Sciatic nerve (tissue), 2 donors: ENCODE measurements at regions not wholly inside any gene's neighbourhood (a gene's known extent, or its start where the extent isn't known, plus 50 kb on each side); places are given as distances from the start of the nearest gene placed in this dataset.
"Not testable (repeated sequence)": the region's sequence is repeated elsewhere in the genome, so short reads cannot be mapped to it uniquely, and the experiment has no call there.

Experiments
- ATAC-seq: fragments of 200-7000 bp; cut with Tn5 transposase; one replicate; pipeline ENCODE4 v1.9.1; 2020; ENCODE audit warnings: mild to moderate bottlenecking, moderate library complexity
- DNase-seq: peaks from one replicate; pipeline ENCODE4 v3.0.0-alpha.2; 2020; ENCODE audit warnings: low spot score
- intact Hi-C: fragments of 100-400 bp; cut with DNase I; formaldehyde crosslinking; loops from one replicate; pipeline ENCODE4 v1.14.2; 2022
- donor health status: DM: no; HTN: no; CAD: no.
- donor health status: DM: no; HTN: no; CAD: no.

DNA sequence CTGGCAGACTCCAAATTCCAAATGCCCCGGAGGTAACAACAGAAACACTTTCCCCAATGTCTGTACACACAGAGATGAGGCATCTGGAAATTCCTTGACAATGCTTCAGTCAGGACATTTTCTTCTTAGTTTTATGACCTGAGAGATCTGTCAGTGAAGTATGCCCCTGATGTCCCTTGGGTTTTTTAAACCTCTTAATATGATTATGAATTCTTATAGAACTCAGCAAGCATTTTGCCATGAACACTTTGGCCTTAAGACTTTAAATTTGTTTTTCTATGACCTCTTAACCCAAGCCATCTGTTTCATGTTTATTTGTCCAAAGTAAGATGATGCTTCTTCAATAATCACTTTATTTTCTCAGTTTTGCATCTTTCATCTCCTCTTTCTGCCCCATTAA, 1206.2 kb downstream of the GATA3 start:
- no peak for ATAC-seq
- no peak for DNase-seq
- intact Hi-C loops = no loop called here

DNA sequence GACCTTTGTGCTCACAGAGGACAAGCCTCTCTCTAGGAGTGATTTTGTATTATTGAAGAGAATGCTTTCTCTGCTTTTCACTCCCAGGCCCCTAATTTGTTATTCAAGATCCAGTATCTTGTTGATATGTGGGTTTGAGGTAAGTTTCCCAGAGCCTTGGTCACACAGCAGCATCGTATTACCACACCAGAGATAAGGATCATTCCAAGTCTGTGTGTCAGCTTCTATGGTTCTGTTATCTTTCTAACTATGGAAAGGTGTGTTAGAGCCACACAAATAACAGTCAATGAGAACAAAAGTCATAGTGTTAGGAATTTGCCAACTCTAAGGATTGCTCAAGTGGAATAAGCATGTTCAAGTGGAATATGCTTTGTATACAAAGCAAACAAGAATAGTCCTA, 1208.3 kb downstream of the GATA3 start:
- no peak for ATAC-seq
- intact Hi-C loops = no loop called here
- no peak for DNase-seq

DNA sequence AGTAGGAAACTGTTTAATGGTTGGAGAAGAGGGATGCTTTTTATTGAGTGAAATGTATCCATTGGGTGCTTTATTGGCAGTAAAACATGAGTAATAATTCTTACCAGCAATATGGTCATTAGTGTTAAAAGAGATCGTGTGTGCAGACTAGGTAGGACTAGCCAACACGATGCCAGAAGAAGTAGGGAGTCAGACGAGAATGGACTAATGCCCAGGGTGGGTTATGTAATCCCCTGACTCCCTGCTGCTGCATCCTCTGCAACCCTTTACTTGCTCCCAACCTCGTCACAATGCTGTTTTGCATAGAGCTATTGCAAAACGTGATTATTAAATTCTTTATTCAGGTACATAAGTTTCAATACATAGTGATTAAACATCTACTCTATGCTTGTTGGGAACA, 1213.7 kb downstream of the GATA3 start:
- DNase-seq (no peak), ATAC-seq (no peak)
- intact Hi-C loops = no loop called here

DNA sequence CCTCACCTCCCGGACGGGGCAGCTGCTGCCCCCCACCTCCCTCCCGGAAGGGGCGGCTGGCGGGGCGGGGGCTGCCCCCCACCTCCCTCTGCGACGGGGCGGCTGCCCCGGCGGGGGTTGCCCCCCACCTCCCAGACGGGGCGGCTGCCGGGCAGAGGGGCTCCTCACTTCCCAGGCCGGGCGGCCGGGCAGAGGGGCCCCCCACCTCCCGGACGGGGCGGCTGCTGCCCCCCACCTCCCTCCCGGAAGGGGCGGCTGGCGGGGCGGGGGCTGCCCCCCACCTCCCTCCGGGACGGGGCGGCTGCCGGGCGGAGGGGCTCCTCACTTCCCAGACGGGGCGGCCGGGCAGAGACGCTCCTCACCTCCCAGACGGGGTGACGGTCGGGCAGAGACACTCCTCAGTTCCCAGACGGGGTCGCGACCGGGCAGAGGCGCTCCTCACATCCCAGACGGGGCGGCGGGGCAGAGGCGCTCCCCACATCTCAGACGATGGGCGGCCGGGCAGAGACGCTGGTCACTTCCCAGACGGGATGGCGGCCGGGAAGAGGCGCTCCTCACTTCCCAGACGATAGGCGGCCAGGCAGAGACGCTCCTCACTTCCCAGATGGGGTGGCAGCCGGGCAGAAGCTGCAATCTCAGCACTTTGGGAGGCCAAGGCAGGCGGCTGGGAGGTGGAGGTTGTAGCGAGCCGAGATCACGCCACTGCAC, 1218.8 kb downstream of the GATA3 start:
- ATAC-seq, intact Hi-C loops, DNase-seq: not testable (repeated sequence)

DNA sequence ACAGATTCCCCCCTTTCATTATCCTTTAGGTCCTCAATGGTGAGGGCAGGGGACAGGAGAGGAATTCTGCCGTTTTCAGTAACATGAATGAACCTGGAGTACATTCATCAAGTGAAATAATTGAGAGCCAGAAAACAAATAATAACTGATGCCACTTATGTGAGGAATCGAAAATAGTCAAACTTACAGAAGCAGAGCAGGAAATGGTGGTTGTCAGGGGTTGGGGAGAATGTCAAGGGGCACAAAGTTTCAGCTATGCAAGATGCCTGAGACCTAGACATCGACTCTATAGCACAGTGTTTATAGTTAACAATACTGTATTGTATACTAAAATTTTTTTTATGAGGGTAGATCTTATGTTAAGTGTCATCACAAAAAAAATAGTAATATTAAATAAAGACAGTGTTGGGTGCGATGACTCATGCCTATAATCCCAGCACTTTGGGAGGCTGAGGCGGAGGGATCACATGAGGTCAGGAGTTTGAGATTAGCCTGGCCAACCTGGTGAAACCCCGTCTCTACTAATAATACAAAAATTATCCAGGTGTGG, 1219.8 kb downstream of the GATA3 start:
- no peak for DNase-seq
- no peak for ATAC-seq

DNA sequence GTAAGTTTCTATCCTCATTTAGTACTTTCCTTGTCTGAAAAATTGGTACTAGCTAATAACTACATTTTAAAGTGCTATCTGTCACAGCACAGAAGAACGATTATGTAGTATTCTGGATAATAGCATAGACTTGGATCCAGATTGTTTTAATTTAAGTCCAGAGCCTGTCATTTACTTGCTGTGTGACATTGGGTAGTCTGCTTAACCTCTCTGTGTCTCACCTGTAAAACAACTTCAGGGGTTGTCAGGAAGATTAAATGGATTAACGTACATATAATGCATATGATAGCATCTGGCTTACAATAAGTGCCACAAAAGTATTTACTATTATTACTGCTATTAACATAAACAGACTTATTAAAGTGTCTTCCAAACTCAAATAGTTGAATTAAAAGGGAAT, 1221.4 kb downstream of the GATA3 start:
- DNase-seq (no peak), ATAC-seq (no peak)
- intact Hi-C loops = no loop called here

More for the DNA sequence above, 1219.8 kb downstream of the GATA3 start:
- intact Hi-C loops = no loop called here

DNA sequence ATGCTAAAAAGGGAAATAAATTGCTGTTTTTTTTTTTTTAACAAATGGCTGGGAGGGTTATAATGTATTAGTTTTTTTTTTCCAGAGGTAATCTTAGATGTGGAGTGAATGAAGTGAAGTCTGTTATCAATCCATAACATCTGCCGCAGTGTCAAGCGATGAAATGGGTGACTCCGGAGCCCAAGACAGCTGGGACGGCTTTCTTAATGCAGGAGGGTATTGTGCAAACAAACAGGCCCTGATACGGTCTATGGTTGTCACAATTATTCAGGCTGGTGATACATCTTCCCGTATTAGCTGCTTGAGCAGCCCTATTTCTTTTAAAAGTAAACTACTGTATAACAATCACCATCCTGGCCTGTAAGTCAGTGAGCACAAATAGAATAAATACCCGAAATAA, 1231.2 kb downstream of the GATA3 start:
- no peak for ATAC-seq
- intact Hi-C loops = no loop called here
- no peak for DNase-seq

DNA sequence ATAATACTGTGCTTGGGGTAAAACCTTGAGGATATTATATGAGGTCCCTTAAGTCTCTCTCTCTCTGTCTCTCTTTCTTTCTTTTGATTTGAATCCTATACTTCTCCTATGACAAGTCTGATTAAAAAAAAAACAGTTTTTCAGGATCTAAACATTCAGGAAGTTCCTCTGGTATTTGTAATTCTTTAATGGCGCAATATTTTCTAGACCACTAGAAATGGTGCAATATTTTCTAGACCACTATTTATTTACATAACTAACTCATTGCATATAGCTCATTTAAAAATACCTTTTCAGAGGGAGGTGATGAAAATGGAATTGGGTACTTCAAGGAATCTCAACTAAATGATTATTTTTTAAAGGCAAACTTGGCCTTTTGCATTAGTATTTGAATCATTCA, 1235.3 kb downstream of the GATA3 start:
- DNase-seq = no peak
- ATAC-seq = no peak
- intact Hi-C loops = no loop called here

DNA sequence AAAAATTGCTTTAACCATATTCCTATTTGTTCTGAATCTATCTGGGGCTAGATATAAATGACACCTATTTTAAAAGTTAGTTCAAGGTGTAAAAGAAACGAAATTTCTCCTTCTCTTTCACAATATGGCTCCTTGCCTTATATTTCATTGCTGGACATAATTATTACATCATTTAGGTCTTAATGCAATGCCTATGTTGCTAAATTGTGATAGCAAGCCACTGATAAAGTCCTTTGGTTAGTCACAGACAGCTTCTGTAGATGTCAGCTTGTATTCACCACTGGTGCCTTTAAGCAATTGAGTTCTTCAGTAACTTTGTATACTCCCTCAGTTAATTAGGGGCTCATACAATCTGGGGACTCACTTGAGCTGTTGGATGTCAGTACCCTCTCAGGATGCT, 1236.6 kb downstream of the GATA3 start:
- no peak for ATAC-seq
- intact Hi-C loops = no loop called here

DNA sequence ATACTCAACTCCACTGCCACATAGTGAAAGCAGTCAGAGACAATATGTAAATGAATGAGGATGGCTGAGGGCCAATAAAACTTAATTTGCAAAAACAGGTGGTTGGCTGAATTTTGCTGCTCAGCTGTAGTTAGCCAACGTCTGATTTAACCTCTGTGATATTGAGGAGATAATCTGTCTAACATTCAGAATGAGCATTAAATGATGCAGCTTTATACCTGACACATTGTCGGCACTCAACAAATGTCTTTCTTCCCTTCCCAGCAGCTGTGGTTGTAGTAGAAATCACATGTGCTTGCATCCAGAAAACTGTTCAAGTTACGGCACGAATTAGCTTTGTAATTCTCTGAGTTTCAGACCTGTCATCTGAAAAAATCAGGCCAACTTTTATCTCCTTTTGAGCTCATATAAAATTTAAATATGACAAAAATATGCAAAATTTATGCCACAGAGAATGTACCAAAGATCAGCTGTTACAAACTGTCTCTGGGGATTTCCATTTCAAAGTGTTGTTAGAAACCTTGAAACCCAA, 1239.7 kb downstream of the GATA3 start:
- ATAC-seq (no peak), DNase-seq (no peak)
- intact Hi-C loops = no loop called here

More for the DNA sequence above, 1236.6 kb downstream of the GATA3 start:
- no peak for DNase-seq

DNA sequence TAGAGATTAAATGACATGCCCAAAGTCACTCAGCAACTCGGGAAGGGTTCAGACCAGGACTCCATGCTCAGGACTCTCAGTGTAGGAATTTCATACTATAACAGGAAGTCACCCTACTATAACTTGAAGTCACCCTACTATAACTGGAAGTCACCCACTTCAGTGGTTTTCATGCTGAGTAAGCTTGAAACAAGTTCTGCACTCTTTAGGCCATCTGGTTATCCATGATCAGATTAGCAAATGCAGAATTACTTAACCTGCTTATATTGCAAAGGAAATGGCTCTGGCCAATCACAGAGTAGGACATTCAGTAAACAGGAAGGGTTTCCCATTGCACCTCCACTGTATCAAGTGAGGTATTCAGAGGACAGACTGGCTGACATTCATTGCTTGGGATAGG, 1240.4 kb downstream of the GATA3 start:
- intact Hi-C loops = no loop called here
- no peak for ATAC-seq
- no peak for DNase-seq

DNA sequence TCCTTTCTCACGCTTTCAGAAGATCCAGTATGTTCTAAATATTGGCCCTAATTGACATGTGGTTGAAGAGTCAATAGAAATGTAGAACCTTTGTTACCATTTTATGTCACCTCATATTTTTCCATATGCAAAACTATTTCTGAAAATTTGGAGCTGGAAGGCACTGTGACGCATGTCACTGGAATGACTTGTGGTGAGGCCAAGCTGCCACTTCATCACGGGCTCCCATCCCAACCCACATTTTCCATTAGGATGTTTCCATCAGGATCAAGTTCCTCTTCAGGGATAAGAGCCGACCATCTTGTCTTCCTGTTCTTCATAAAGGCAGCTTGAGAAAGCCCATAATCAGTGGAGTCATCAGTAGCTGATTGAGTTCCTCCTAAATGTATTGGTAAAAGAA, 1241.7 kb downstream of the GATA3 start:
- intact Hi-C loops = no loop called here
- no peak for DNase-seq
- no peak for ATAC-seq

DNA sequence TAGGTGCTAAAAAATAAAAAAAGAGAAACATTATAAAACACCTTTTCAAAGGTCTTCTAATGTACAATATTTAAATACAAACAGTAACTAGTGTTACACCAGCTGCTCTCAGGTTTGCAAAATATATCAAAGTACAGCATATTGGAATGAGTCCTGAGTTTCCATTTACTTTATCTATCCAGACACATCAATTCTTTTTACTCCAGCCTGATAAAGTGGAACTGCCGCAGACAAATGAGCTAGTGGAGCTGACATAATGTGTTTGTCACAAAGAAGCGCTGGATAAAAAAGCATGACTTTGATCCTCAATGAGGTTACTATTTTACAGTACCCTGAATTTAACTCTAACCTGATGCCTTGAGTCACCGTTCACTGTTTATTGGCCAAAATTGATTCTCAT, 1243.1 kb downstream of the GATA3 start:
- ATAC-seq = no peak
- intact Hi-C loops = no loop called here
- no peak for DNase-seq

DNA sequence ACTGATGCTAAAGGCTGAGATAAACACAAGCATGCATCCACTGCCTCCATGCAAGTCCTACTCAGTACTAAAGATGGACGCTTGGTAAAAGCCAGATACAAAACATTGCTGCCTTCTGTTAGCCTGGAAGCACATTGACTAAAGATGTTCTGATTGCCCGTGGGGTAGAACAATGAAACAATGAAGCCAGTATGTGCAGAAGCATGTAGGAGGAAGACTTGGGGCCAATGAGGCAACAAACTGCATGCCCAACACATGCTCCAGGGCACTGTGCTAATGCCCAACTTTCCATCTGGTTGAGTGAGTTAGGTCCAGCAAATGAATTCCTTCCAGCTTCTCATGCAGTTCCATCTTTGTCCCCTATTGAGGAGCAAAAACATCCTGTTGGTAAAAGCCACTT, 1245.5 kb downstream of the GATA3 start:
- ATAC-seq = peak; percentile 24
- DNase-seq = no peak
- intact Hi-C loops = loop anchor here (10.0 kb wide), 1 partner anchor 1775 kb away; no protein-coding TSS in a partner anchor

DNA sequence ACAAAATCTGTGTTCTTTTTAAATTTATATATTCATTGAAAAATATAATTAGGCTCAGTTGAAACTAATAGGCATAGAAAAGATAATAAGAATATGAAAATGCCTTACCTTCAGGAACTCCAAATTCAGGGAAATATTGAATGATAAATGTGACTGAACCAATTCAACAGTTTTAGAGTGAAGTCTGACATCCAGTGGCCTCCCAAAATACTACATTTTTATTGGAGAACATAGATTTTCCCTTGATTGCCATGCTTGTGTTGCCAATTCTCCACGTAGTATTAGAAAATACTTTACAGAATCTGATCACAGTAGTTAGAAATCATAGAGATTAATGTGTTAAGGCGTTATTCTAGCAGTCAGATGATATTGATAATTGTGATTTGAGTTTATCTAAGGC, 1246.7 kb downstream of the GATA3 start:
- intact Hi-C loops = loop anchor here (10.0 kb wide), 1 partner anchor 1776 kb away; no protein-coding TSS in a partner anchor
- DNase-seq (no peak), ATAC-seq (no peak)

DNA sequence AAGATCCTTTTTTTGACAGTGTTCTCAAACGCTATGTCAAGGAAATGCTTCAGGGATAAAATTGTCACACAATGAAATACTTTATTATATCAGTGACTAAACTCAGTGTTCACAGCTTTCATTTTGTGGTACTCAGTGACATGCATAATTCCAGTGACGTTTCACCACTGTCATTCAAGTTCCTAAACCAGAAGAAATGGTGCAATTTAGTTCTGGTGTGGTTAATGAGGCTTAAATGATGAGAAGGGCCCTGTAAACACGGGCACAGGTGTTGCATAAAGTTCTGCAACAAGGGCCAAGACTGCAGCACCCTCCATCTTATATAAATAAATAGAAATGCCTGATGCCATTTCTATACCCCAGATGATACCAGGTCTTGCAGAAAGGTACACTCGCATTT, 1247.1 kb downstream of the GATA3 start:
- intact Hi-C loops = loop anchor here (10.0 kb wide), 1 partner anchor 1777 kb away; no protein-coding TSS in a partner anchor
- DNase-seq = no peak
- ATAC-seq = no peak

DNA sequence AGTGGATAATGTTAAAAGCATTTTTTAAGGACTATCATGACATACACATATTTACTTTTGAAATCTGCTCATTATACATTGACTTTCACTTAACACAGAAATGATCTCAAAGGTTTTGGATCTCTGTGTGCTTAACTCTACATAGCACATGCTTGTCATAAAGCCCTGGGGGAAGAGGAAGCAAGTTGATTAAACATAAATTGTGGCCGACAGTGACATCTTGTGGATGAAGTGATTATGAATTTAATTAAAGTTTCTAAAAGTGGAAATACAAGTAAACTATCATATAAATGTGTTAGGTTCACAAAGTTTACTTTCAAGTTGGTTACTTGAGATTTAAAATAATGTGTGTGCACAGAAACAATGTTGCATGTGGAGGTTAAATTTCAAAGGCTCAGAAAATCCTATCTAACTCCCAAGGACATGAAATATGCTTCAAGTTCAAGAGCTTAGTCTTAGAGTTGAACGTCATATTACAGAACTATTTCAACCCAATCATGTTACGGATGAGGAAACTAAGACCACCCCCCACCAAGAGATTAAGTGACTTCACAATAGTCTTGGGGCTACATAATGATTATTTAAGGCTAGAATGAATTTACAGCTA, 1247.8 kb downstream of the GATA3 start:
- intact Hi-C loops = loop anchor here (10.0 kb wide), 1 partner anchor 1777 kb away; no protein-coding TSS in a partner anchor
- no peak for ATAC-seq
- no peak for DNase-seq

DNA sequence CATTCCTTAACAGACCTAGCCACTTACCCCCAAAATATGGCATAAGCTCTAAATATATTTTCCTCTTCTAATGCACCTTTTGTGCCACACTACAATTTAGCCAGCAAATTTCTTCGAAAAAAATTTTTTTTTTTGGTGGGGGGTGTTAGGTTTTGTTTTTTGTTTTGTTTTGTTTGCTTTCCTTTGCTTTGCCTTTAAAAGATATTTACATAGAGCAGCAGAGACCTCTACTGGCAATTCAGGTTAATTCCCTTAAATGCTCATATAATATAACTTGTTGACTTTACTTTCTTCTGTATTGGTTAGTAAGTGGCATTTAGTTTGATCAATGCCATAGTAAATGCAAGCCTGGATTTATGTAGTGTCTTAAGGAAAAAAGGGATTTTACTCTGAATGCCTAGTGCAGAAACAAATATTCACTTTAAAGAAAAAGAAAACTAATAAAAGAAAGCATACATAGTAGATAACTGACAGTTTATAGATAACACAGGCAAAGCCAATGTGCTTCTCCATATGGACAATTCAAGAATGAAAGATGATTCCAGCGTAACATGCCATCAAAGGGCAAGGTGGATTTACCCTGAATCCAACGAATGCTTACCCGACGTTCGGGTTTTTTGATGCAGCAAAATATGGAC, 1250.6 kb downstream of the GATA3 start:
- intact Hi-C loops = loop anchor here (10.0 kb wide), 1 partner anchor 1780 kb away; no protein-coding TSS in a partner anchor
- ATAC-seq (no peak), DNase-seq (no peak)

DNA sequence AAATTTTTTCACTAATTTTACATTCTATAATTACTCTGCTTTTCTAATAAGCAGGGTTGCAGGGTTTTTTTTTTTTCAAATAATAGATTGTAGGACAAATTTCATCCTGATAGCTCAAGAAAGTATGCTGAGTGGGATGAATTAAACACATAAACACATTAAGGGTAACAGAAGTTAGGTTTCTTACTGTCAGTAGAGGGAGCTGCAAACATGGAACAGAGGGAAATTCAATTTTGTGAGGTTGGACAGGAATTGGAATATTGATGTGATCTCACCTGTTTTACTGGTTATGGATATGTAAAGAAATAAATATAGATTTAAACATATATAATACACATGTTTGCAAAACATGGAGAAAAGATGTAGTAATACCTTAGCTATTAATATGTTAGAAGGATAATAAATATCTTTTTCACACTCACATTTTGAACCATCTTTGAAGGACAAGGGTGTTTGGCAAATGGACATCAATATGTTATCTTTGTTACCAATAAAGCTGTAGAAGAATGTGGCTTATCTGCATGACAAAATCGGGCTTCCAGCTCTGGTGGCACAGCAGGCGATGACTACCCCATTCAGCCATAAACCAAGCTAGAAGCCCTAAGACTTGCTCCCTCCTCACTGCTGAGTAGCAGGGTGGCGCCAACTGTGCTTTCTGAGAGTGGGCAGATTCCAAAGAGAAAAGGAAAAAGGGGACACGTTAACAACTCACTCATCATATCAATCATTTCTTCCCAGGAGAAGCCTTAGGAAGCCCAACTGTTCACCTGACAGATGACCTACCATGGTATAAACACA, 1257.4 kb downstream of the GATA3 start:
- DNase-seq (no peak), ATAC-seq (no peak)
- intact Hi-C loops = no loop called here
